WTC11 (cell line): ENCODE measurements at regions not wholly inside any gene's neighbourhood (a gene's known extent, or its start where the extent isn't known, plus 50 kb on each side); places are given as distances from the start of the nearest gene placed in this dataset.

ENCODE experiments used
- ATAC-seq: fragments of 200-7000 bp; cut with Tn5 transposase; 2 replicates; pipeline ENCODE4 v1.10.0; 2021; ENCODE audit warnings: mild to moderate bottlenecking, moderate library complexity
- CTCF ChIA-PET: fragments of 300-600 bp; sonication (Branson Sonifier 250); formaldehyde crosslinking; loops from one replicate; lab custom pipeline; 2021; ENCODE audit warnings: antibody characterized with exemption; lab: Charles Lee
- POLR2A ChIA-PET: fragments of 350-600 bp; sonication (Branson Sonifier 250); formaldehyde crosslinking; loops from one replicate; lab custom pipeline; 2021; ENCODE audit warnings: antibody characterized with exemption; lab: Charles Lee
- DNase-seq: peaks from one replicate; pipeline ENCODE4 v3.0.0; 2021; ENCODE audit warnings: low spot score
- H3K27ac Mint-ChIP-seq: 2 replicates; pipeline ENCODE4 v1.8.0; 2021; ENCODE audit warnings: mixed read lengths
- H3K27me3 Mint-ChIP-seq: 2 replicates; pipeline ENCODE4 v1.8.0; 2021; ENCODE audit warnings: low read depth, mild to moderate bottlenecking, moderate library complexity, mixed read lengths
- H3K36me3 Mint-ChIP-seq: 2 replicates; pipeline ENCODE4 v1.8.0; 2021; ENCODE audit warnings: mixed read lengths
- H3K4me1 Mint-ChIP-seq: 2 replicates; pipeline ENCODE4 v1.8.0; 2022; ENCODE audit warnings: mixed read lengths
- H3K4me3 Mint-ChIP-seq: 2 replicates; pipeline ENCODE4 v1.8.0; 2021; ENCODE audit warnings: mild to moderate bottlenecking, moderate library complexity, mixed read lengths
- H3K9me3 Mint-ChIP-seq: 2 replicates; pipeline ENCODE4 v1.8.0; 2021; ENCODE audit warnings: mixed read lengths
- CREB1 ChIP-seq: sonication (generic); formaldehyde crosslinking; IDR thresholded peaks from 2 replicates; pipeline ENCODE4 v1.8.0; 2023; ENCODE audit warnings: mild to moderate bottlenecking, missing genetic modification reagents
- EMX1 ChIP-seq: fragments of 250-450 bp; sonication (Bioruptor Pico); IDR thresholded peaks from 2 replicates; pipeline ENCODE4 v1.8.0; 2021; ENCODE audit warnings: mild to moderate bottlenecking
- ESRRA ChIP-seq: sonication (generic); formaldehyde crosslinking; IDR thresholded peaks from 2 replicates; pipeline ENCODE4 v1.8.1; 2022; ENCODE audit warnings: mild to moderate bottlenecking, missing genetic modification reagents, borderline replicate concordance
- FOXK1 ChIP-seq: sonication (generic); formaldehyde crosslinking; IDR thresholded peaks from 2 replicates; pipeline ENCODE4 v1.8.0; 2022; ENCODE audit warnings: mild to moderate bottlenecking, moderate library complexity, missing genetic modification reagents
- GRHL2 ChIP-seq: fragments of 250-450 bp; sonication (Bioruptor Pico); IDR thresholded peaks from 2 replicates; pipeline ENCODE4 v1.8.0; 2022; ENCODE audit warnings: mild to moderate bottlenecking, moderate library complexity; ENCODE audit not compliant: insufficient replicate concordance, severe bottlenecking
- HMGXB4 ChIP-seq: sonication (generic); formaldehyde crosslinking; IDR thresholded peaks from 2 replicates; pipeline ENCODE4 v1.8.1; 2023; ENCODE audit warnings: mild to moderate bottlenecking, moderate library complexity, missing genetic modification reagents
- MYBL2 ChIP-seq: sonication (generic); formaldehyde crosslinking; IDR thresholded peaks from 2 replicates; pipeline ENCODE4 v1.8.1; 2023; ENCODE audit warnings: mild to moderate bottlenecking, moderate library complexity, missing genetic modification reagents
- NFATC4 ChIP-seq: fragments of 250-450 bp; sonication (Bioruptor Pico); IDR thresholded peaks from 2 replicates; pipeline ENCODE4 v1.9.0; 2021; ENCODE audit warnings: mild to moderate bottlenecking
- NFYB ChIP-seq: sonication (generic); formaldehyde crosslinking; conservative IDR thresholded peaks from 2 replicates; pipeline ENCODE4 v1.8.0; 2022; ENCODE audit warnings: low read depth, missing genetic modification reagents
- NR3C1 ChIP-seq: sonication (generic); formaldehyde crosslinking; conservative IDR thresholded peaks from 2 replicates; pipeline ENCODE4 v1.8.1; 2023; ENCODE audit warnings: low read depth, mild to moderate bottlenecking, missing genetic modification reagents
- PRRX2 ChIP-seq: fragments of 250-450 bp; sonication (Bioruptor Pico); IDR thresholded peaks from 2 replicates; pipeline ENCODE4 v1.8.0; 2021; ENCODE audit warnings: mild to moderate bottlenecking
- SMAD3 ChIP-seq: sonication (generic); formaldehyde crosslinking; IDR thresholded peaks from 2 replicates; pipeline ENCODE4 v1.8.0; 2022; ENCODE audit warnings: missing genetic modification reagents, mild to moderate bottlenecking, borderline replicate concordance
- TCF7 ChIP-seq: sonication (generic); formaldehyde crosslinking; IDR thresholded peaks from 2 replicates; pipeline ENCODE4 v1.8.0; 2022; ENCODE audit warnings: mild to moderate bottlenecking, low read depth, missing genetic modification reagents, moderate library complexity
- TEAD1 ChIP-seq: sonication (generic); formaldehyde crosslinking; IDR thresholded peaks from 2 replicates; pipeline ENCODE4 v1.8.0; 2022; ENCODE audit warnings: mild to moderate bottlenecking, missing genetic modification reagents
- TP53 ChIP-seq: sonication (generic); formaldehyde crosslinking; IDR thresholded peaks from 2 replicates; pipeline ENCODE4 v1.8.1; 2023; ENCODE audit warnings: mild to moderate bottlenecking, missing genetic modification reagents
- USF2 ChIP-seq: sonication (generic); formaldehyde crosslinking; IDR thresholded peaks from 2 replicates; pipeline ENCODE4 v1.8.1; 2023; ENCODE audit warnings: mild to moderate bottlenecking, missing genetic modification reagents, moderate library complexity
- ZBTB43 ChIP-seq: sonication (generic); formaldehyde crosslinking; IDR thresholded peaks from 2 replicates; pipeline ENCODE4 v1.8.1; 2023; ENCODE audit warnings: mild to moderate bottlenecking, missing genetic modification reagents
- ZNF281 ChIP-seq: sonication (generic); formaldehyde crosslinking; IDR thresholded peaks from 2 replicates; pipeline ENCODE4 v1.8.0; 2023; ENCODE audit warnings: mild to moderate bottlenecking, missing genetic modification reagents
- ZNF532 ChIP-seq: fragments of 250-450 bp; sonication (Bioruptor Pico); IDR thresholded peaks from 2 replicates; pipeline ENCODE4 v1.9.0; 2021; ENCODE audit warnings: mild to moderate bottlenecking, borderline replicate concordance

- CTCF ChIA-PET = no interaction called here
- TF ChIP-seq USF2 = no peak
- TF ChIP-seq FOXK1 = no peak
- no peak for TF ChIP-seq MYBL2
- no peak for TF ChIP-seq TP53 (CRISPR knock-in tag)
- no peak for TF ChIP-seq NR3C1 (CRISPR knock-in tag)
- no peak for TF ChIP-seq ZNF281 (CRISPR knock-in tag)
- TF ChIP-seq TEAD1 (CRISPR knock-in tag) = no peak
- no peak for TF ChIP-seq GRHL2
- TF ChIP-seq CREB1 (CRISPR knock-in tag) = no peak
- TF ChIP-seq HMGXB4 (CRISPR knock-in tag) = no peak
- TF ChIP-seq NFATC4 (CRISPR knock-in tag) = no peak
- no peak for TF ChIP-seq ESRRA (CRISPR knock-in tag)
- no peak for TF ChIP-seq NFYB (CRISPR knock-in tag)
- no peak for TF ChIP-seq ZNF532
- TF ChIP-seq PRRX2 (CRISPR knock-in tag) = no peak
- no peak for TF ChIP-seq EMX1 (CRISPR knock-in tag)
- TF ChIP-seq ZBTB43 = no peak
- no peak for TF ChIP-seq SMAD3 (CRISPR knock-in tag)
- TF ChIP-seq TCF7 = no peak
- ATAC-seq = no peak
Observed at GRCh38 chr4:44996276-44996845, 270.0 kb upstream of the GNPDA2 start.

More at GRCh38 chr4:44996276-44996845, 270.0 kb upstream of the GNPDA2 start:
- DNase-seq = no peak
- H3K9me3 Mint-ChIP-seq = peaks cover 29% of the 10 kb centered on the region
- H3K4me1 Mint-ChIP-seq = no peaks in the 10 kb centered on the region
- no peaks in the 10 kb centered on the region for H3K36me3 Mint-ChIP-seq
- no peak overlapping the region for H3K27ac Mint-ChIP-seq
- no peaks in the 10 kb centered on the region for H3K27me3 Mint-ChIP-seq
- POLR2A ChIA-PET = no interaction called here
- H3K4me3 Mint-ChIP-seq = no peak overlapping the region
